IMR-90 (cell line): ENCODE measurements at regions not wholly inside any gene's neighbourhood (a gene's known extent, or its start where the extent isn't known, plus 50 kb on each side); places are given as distances from the start of the nearest gene placed in this dataset.
"Not testable (repeated sequence)": the region's sequence is repeated elsewhere in the genome, so short reads cannot be mapped to it uniquely, and the experiment has no call there.

ENCODE experiments used
- ATAC-seq: fragments of 200-7000 bp; cut with Tn5 transposase; 2 replicates; pipeline ENCODE4 v1.9.1; 2020; ENCODE audit warnings: low read depth, mild to moderate bottlenecking, moderate library complexity
- BruUV-seq: library from RNA; stranded (reverse); fragments of 400-500 nt; replicated peaks from 2 replicates; lab custom pipeline; 2021; lab: Mats Ljungman, UMichigan
- CTCF ChIA-PET: fragments of 300-600 bp; formaldehyde crosslinking; extraction: SDS; loops from one replicate; lab custom pipeline; 2021; ENCODE audit warnings: antibody characterized with exemption; lab: Yijun Ruan, JAX
- POLR2A ChIA-PET: fragments of 300-600 bp; sonication (Branson Sonifier 250); formaldehyde crosslinking; loops from one replicate; lab custom pipeline; 2022; ENCODE audit warnings: antibody characterized with exemption; ENCODE audit not compliant: unreplicated experiment; lab: Charles Lee
- DNase-seq: peaks from one replicate; pipeline ENCODE4 v3.0.0; 2013
- H2AFZ ChIP-seq: replicated peaks from 2 replicates; pipeline ENCODE3; 2013; ENCODE audit warnings: low read length, mild to moderate bottlenecking; ENCODE audit not compliant: poor library complexity
- H2AK5ac ChIP-seq: 2 replicates; pipeline ENCODE4 v1.6.1; 2013; ENCODE audit warnings: low read depth, low read length, inconsistent platforms
- H2AK9ac ChIP-seq: replicated peaks from 2 replicates; pipeline ENCODE3; 2013; ENCODE audit warnings: mild to moderate bottlenecking, low read depth, low read length, moderate library complexity; ENCODE audit not compliant: poor library complexity
- H2BK120ac ChIP-seq: 2 replicates; pipeline ENCODE4 v1.6.1; 2013; ENCODE audit warnings: low read depth, low read length, inconsistent platforms
- H2BK15ac ChIP-seq: 3 replicates; pipeline ENCODE4 v1.6.1; 2013; ENCODE audit warnings: low read depth, low read length, inconsistent platforms
- H2BK20ac ChIP-seq: 2 replicates; pipeline ENCODE4 v1.6.1; 2013; ENCODE audit warnings: low read depth, mild to moderate bottlenecking, inconsistent platforms, low read length, moderate library complexity
- H2BK5ac ChIP-seq: 2 replicates; pipeline ENCODE4 v1.6.1; 2013; ENCODE audit warnings: mild to moderate bottlenecking, low read depth, low read length, inconsistent platforms; ENCODE audit not compliant: poor library complexity, severe bottlenecking
- H3K14ac ChIP-seq: replicated peaks from 2 replicates; pipeline ENCODE4 v1.6.1; 2013; ENCODE audit warnings: low read depth, low read length, inconsistent platforms
- H3K18ac ChIP-seq: 2 replicates; pipeline ENCODE4 v1.6.1; 2013; ENCODE audit warnings: low read depth, low read length, control low read depth
- H3K23ac ChIP-seq: 2 replicates; pipeline ENCODE4 v1.6.1; 2013; ENCODE audit warnings: low read depth, low read length, inconsistent platforms
- H3K27ac ChIP-seq: 2 replicates; pipeline ENCODE4 v1.5.1; 2013; ENCODE audit warnings: mild to moderate bottlenecking, control low read depth, low read length; ENCODE audit not compliant: insufficient read depth
- H3K27me3 ChIP-seq: 2 replicates; pipeline ENCODE4 v1.6.1; 2013; ENCODE audit warnings: low read length; ENCODE audit not compliant: control insufficient read depth, insufficient read depth
- H3K36me3 ChIP-seq: 2 replicates; pipeline ENCODE4 v1.6.1; 2013; ENCODE audit warnings: low read length, mixed read lengths; ENCODE audit not compliant: control insufficient read depth, insufficient read depth
- H3K4ac ChIP-seq: 2 replicates; pipeline ENCODE4 v1.6.1; 2013; ENCODE audit warnings: low read depth, low read length, inconsistent platforms
- H3K4me1 ChIP-seq: 2 replicates; pipeline ENCODE4 v1.6.1; 2013; ENCODE audit warnings: low read length, mixed read lengths; ENCODE audit not compliant: control insufficient read depth, insufficient read depth
- H3K4me2 ChIP-seq: 2 replicates; pipeline ENCODE4 v1.6.1; 2013; ENCODE audit warnings: low read depth, mild to moderate bottlenecking, control low read depth, low read length, moderate library complexity
- H3K4me3 ChIP-seq: 2 replicates; pipeline ENCODE4 v1.5.1; 2013; ENCODE audit warnings: low read depth, mild to moderate bottlenecking, control low read depth, low read length, moderate library complexity; ENCODE audit not compliant: insufficient read depth
- H3K56ac ChIP-seq: 2 replicates; pipeline ENCODE4 v1.6.1; 2013; ENCODE audit warnings: low read length, inconsistent platforms; ENCODE audit not compliant: insufficient read depth; ENCODE audit errors: extremely low read depth
- H3K79me1 ChIP-seq, 2 experiments: 2 replicates each; pipeline ENCODE4 v1.6.1; 2013; ENCODE audit warnings: low read length in 2 of 2, inconsistent platforms in 1 of 2, low read depth in 1 of 2
- H3K9ac ChIP-seq: 2 replicates; pipeline ENCODE4 v1.6.1; 2013; ENCODE audit warnings: low read depth, low read length, control low read depth
- H3K9me1 ChIP-seq: 2 replicates; pipeline ENCODE4 v1.6.1; 2013; ENCODE audit warnings: low read length, inconsistent platforms; ENCODE audit not compliant: insufficient read depth
- H3K9me3 ChIP-seq: 2 replicates; pipeline ENCODE4 v1.6.1; 2013; ENCODE audit warnings: low read length; ENCODE audit not compliant: control insufficient read depth, insufficient read depth
- H4K20me1 ChIP-seq: 2 replicates; pipeline ENCODE4 v1.6.1; 2013; ENCODE audit warnings: low read length, inconsistent platforms; ENCODE audit not compliant: insufficient read depth
- H4K5ac ChIP-seq: 2 replicates; pipeline ENCODE4 v1.6.1; 2013; ENCODE audit warnings: mild to moderate bottlenecking, low read depth, low read length, control low read depth
- H4K8ac ChIP-seq, 2 experiments: 2 replicates each; pipeline ENCODE4 v1.6.1; 2013; ENCODE audit warnings: low read depth in 2 of 2, low read length in 2 of 2, control low read depth in 1 of 2, inconsistent platforms in 1 of 2
- H4K91ac ChIP-seq: 2 replicates; pipeline ENCODE4 v1.6.1; 2013; ENCODE audit warnings: low read depth, low read length, inconsistent platforms; ENCODE audit not compliant: insufficient read depth
- BHLHE40 ChIP-seq: fragments of 150-350 bp; IDR thresholded peaks from 2 replicates; pipeline ENCODE4 v1.6.1; 2016; ENCODE audit warnings: mild to moderate bottlenecking, low read depth, low read length
- WGBS, 2 experiments: methylation state at CpG; one replicate each; pipeline versions ENCODE4 v1.1.5 to v1.1.7; 2013; ENCODE audit warnings: missing lambda C conversion rate in 2 of 2; ENCODE audit not compliant: insufficient read length in 1 of 2; ENCODE audit errors: extremely low coverage in 2 of 2; 5-methylcytosine and 5-hydroxymethylcytosine counted together
- dilution Hi-C: fragments of 300-500 bp; cut with HindIII; formaldehyde crosslinking; loops from one replicate; pipeline ENCODE4 v1.14.3; 2018; ENCODE audit warnings: low sequenced_read_pairs; ENCODE audit not compliant: unreplicated experiment
- in situ Hi-C: fragments of 300-500 bp; cut with MboI; formaldehyde crosslinking; loops from 3 replicates; pipeline ENCODE4 v1.14.3; 2019; ENCODE audit warnings: low sequenced_read_pairs, inconsistent platforms, mixed read lengths
- intact Hi-C: fragments of 100-400 bp; cut with micrococcal nuclease; formaldehyde crosslinking; loops from 2 replicates; pipeline ENCODE4 v1.10.0; 2022

- no peak for TF ChIP-seq BHLHE40
Measured at GRCh38 chr18:33820517-33821371, 242.7 kb downstream of the ASXL3 start (continued).

GRCh38 chr18:33819692-33820343 lies 241.8 kb downstream of the ASXL3 start:
- DNase-seq, H2AFZ ChIP-seq, H3K36me3 ChIP-seq, H2AK9ac ChIP-seq, intact Hi-C loops, BruUV-seq, H4K91ac ChIP-seq, H4K20me1 ChIP-seq, H3K14ac ChIP-seq, ATAC-seq, H3K4me3 ChIP-seq, H3K9me1 ChIP-seq, H2AK5ac ChIP-seq, H3K4me2 ChIP-seq, in situ Hi-C loops, H3K4me1 ChIP-seq, H4K5ac ChIP-seq, H3K18ac ChIP-seq, H3K27ac ChIP-seq, H3K79me1 ChIP-seq, H3K9me3 ChIP-seq, H2BK5ac ChIP-seq, H3K4ac ChIP-seq, H3K23ac ChIP-seq, H2BK120ac ChIP-seq, H3K9ac ChIP-seq, H4K8ac ChIP-seq, H3K27me3 ChIP-seq, dilution Hi-C loops, H2BK15ac ChIP-seq, H3K56ac ChIP-seq, POLR2A ChIA-PET, H2BK20ac ChIP-seq: not testable (repeated sequence)
- CTCF ChIA-PET = interaction anchor here (0.6 kb wide), 1 partner anchor 55 kb away, joined by 3 read pairs; no protein-coding TSS in a partner anchor
- 83% methylated on average over 1 of the region's 32 CpGs; no CpG with 5 or more reads in 1 of the 2 experiments for WGBS, 2 experiments
